ENCODE measurements at regions not wholly inside any gene's neighbourhood (a gene's known extent, or its start where the extent isn't known, plus 50 kb on each side); places are given as distances from the start of the nearest gene placed in this dataset.
"Not testable (repeated sequence)": the region's sequence is repeated elsewhere in the genome, so short reads cannot be mapped to it uniquely, and the experiment has no call there.

DNA sequence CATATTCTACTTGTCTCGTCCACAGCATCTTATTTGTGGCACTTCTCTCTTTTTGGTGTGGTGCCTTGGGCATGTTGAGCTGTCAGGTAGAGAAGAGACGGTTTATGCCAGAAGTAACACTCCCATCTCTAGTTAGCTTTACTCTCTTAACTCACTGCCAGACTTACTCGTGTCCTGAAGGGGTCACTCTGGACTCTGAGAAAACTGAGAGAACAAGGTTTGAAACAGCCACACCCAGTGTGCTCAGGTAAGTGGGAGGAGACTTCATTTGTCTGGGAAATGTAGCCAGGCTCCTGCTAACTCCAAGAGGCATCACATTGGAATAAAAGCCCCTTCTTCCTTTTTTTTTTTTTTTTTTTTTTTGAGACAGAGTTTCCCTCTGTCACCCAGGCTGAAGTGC, 360.8 kb downstream of the QKI start:
- no peak for DNase-seq (ENCODE audit: low read depth in 2 of 3, low spot score in 2 of 3)

DNA sequence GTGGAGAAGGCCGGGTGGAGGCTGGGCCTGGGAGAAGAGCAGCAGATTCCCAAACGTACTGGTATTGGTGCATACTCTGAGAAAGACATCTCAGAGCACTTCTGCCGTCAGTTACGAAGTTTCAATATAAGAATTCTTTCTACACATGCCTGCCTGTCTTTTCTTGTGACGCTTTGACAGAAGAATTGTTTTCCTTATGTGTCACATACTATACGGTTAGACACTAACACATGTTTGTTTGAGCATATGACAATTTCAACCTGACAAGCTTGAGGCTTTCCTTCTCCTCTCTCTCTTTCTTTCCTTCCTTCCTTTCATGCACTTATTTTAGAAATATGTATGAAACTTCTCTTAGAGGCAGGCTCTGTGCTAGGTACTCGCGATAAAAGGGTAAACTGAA, 360.0 kb downstream of the QKI start:
- DNase-seq (ENCODE audit: low read depth in 2 of 3, low spot score in 2 of 3) = no peak

DNA sequence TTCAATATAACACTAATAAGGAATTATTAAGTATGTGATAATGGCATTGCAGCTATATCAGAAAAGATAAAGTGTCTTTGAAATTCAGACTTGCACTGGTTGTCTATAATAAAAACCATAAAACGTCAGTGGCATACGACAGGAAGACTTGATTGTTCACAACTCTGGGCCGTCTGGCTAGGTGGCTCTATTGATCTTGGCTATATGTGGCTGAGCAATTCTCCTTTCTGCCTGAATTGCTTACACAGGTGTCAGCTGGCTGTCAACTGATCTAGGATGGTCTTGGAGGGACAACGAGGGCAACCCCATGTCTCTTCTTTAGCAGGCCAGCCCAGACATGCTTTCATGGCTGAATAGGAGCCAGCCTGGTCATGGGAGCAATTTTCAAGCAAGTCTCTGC, 359.1 kb downstream of the QKI start:
- no peak for DNase-seq (ENCODE audit: low read depth in 2 of 3, low spot score in 2 of 3)

DNA sequence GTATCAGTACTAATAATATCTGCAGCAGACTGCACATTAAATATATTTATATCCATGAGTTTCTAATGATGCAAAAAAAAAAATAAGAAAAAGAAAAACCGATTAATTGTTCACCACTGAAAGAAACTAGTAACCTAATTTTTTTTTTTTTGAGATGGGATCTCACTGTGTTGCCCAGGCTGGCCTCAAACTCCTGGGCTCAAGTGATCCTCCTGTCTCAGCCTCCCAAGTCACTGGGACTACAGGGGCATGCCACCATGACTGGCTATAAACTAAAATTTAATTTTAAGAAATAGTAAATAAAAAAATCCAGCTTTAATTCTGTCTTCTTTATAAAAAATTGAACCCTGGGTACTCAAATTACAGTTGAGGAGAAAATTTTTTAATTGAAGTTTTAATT, 358.2 kb downstream of the QKI start:
- no peak for DNase-seq (ENCODE audit: low read depth in 2 of 3, low spot score in 2 of 3)

DNA sequence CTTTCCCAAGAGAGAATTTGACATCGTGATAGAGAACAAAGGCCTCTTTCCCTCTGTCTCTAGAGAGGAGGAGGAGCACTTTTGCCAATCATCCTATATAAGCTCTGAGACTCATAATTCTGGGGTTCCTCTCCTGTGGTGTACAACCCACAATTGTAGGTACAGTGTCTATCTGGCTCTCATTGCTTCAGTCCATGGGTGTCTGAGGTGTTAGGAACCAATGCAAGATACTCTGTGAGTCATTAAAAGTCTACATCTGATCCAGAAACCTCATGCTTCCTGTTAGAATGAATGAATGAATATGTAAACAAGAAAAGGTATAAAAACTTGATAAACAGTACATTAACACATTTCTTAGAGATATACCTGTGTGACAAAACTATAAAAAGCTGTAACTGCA, 356.7 kb downstream of the QKI start:
- DNase-seq (ENCODE audit: low read depth in 2 of 3, low spot score in 2 of 3) = no peak

DNA sequence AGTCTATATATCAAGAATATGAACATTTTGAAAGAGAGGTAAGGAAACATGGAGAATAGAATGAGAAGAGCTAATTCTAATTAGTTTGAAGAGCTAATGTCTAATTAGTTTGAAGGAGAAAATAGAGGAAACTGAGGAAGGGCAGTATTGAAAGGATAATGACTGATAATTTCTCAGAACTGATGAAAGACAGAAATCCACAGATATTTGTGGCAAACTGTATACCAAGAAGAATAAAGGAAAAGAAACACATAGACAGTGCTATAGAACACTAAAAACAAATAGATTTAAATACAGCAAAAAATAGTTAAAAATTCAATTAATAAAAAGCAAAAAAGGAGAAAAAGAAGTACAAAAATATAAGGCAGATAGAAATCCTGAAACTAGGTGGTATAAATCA, 354.4 kb downstream of the QKI start:
- DNase-seq (ENCODE audit: low read depth in 2 of 3, low spot score in 2 of 3) = no peak

DNA sequence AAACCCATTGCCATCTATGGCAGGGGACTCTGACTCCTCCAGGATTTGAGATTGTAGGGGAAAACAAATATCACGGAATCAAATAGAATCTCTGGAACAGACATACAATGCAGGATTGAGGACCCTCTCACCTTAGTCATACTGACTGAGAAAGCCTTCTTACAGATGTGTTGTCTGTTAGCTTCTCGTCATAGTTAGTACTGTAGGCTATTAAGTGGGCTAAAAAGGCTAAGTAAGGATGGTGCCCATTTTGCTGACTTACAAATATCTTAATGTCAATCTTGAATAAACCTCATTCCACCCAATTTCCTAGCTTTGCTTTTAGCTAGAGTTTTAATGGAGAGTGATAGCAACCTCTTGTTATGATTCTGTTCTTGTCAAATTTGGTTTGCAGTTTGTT, 352.4 kb downstream of the QKI start:
- no peak for DNase-seq (ENCODE audit: low read depth in 2 of 3, low spot score in 2 of 3)

DNA sequence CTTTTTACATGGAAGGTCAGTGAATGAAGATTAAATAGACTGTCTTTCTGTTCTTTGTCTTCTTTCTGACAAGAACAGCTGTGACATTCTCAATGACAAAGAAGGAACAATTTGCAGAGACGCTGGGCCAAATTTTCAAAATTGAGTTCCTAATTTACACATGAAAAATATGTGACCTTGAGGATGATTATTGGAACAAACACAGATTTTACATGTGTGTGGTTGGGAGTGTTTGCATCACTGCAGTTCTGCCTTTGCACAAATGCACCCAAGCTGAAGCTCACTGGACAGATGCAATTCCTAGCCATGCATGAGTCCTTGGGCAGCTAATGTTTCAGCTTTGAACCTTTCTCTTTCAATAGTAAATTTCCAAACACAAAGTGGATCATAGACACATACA, 350.8 kb downstream of the QKI start:
- no peak for DNase-seq (ENCODE audit: low read depth in 2 of 3, low spot score in 2 of 3)

DNA sequence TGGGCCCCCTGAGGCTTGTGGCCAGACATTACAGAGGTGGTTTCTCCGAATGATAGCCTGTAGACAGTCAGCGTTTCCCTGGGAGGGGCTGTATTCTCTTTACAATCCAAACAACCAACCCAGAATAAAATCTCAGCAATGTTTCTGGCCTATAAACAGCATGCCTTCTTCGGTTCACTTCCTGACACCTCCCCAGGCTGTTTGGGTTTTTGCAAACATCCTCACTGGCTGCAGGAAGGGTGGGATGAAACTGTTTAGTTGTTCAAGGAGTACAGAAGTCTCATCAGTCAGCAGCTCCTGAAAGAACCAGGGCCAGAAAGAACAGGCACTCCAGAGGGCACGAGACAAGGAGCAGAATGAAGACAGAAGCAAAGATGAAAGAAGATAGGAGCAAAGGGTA, 350.0 kb downstream of the QKI start:
- DNase-seq (ENCODE audit: low read depth in 2 of 3, low spot score in 2 of 3) = no peak

DNA sequence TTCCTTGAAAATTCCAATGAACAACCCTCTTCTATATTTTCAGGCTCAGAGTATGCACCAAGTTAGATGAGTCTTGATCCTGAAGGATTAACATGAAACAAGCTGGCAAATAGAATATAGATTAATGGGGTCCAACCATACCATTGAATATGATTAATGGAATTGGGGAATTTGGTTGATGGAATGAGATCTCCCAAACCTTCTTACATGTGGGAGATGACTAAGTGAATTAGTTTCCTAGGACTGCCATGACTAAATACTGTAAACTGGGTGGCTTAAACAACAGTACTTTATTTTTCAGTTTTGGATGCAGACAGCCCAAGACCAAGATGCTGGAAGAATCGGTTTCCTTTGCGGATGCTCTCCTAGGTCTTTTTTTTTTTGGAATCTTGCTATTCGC, 347.0 kb downstream of the QKI start:
- DNase-seq (ENCODE audit: low read depth in 2 of 3, low spot score in 2 of 3) = no peak

DNA sequence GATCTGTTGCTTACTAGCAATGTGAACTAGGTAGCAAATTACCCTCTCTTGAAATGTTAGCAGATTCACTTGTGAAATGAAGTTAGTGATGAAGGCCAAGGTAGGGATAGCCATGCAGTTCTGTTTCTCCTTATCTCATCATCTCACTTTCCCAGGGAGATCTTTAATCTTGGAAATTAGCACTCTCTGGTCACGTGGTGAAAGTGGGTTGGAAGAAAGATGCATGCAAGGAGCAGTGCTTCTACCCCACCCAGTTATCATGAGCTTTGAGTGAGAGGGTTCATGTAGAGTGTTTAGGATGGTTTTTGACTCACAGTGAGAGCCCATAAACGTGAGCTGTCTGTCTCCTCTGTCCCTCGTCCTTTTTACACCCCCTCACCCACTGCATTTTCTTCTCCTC, 346.3 kb downstream of the QKI start:
- no peak for DNase-seq (ENCODE audit: low read depth in 2 of 3, low spot score in 2 of 3)

DNA sequence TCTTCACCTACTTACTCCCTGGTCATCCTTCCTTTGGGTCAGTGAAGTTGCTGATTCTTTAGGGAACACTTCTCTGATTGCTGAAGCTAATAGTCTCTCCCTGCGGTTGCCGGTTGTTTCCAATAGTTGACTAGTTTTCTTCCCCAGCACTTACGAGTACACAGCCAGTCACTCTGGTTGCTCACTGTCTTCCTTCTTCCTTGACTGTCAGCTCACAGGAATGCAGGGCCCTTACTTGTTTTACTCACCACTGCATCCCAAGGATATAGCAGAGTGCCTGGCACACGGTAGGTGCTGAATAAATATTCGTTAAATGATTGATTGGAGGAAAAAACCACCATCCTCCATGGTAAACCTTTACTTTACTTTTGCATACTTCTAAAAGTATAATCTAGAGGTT, 345.0 kb downstream of the QKI start:
- DNase-seq (ENCODE audit: low read depth in 2 of 3, low spot score in 2 of 3) = no peak

DNA sequence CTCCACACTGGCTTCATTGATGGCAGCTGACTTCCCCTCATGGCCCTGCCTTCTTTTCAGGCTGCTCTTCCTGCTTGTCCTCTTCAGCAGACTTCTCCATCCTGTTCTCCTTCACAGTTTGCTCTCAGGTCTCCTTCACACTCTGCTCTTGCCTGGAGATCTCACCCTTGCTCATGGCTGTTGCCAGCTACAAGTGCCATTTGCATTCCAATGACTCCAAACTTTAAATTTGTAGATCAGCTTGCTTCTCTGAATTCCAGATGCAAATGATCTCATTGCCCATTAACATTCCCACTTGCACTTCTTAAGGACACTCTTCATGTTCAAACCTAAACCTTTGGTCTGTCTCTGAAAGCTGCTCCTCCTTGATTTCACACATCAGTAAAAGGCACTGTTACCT, 343.0 kb downstream of the QKI start:
- no peak for DNase-seq (ENCODE audit: low read depth in 2 of 3, low spot score in 2 of 3)

DNA sequence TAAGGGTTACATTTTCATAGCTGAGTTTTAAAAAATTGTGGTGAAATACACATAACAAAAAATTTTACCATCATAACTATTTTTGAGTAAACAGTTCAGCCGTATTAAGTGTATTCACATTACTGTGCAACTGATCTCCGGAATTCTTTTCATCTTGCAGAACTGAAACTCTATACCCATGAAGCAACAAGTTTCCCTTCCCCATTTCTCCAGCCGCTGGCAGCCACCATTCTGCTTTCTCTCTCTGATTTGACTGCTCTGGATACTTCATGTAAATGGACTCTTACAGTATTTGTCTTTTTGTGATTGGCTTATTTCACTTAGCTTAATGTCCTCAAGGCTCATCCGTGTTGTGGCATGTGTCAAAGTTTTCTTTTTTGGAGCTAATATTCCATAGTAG, 341.6 kb downstream of the QKI start:
- no peak for DNase-seq (ENCODE audit: low read depth in 2 of 3, low spot score in 2 of 3)

DNA sequence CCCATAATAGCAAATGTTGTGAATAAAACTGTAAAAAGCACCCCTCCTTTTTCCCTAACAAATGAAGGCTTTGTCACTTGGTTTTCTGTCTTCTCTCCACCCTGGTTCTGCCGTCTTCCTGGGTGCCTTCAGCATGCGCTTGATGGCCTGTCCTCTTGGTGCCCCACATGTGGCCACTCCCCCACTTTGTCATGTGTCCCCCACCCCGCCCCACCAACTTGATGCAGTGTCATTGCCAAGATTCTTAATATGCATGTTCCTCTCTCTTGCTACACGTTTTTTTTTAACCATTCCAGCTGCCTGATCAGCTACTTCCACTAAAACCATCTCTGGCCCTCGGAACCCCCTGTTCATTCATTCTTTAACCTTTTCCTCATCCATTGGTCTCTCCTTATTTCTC, 340.3 kb downstream of the QKI start:
- no peak for DNase-seq (ENCODE audit: low read depth in 2 of 3, low spot score in 2 of 3)

DNA sequence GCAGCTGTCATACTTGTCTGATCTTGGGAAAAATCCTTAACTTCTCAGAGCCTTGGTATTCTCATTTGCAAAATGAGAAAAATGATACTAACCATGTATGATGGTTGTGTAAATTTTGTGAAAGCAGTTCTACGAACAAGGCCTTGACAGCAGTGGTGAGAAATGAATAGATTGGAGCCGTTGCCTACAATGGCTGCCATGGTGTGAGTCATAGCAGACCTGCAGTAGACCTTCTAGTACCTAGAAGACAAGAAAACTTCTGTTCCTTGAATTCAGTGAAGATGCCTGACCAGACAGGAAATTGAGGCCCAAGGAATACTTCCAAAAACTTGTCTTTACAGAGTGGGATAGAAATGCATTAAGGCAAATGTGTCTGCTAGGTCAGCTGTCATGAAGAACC, 338.9 kb downstream of the QKI start:
- DNase-seq (ENCODE audit: low read depth in 2 of 3, low spot score in 2 of 3) = no peak

DNA sequence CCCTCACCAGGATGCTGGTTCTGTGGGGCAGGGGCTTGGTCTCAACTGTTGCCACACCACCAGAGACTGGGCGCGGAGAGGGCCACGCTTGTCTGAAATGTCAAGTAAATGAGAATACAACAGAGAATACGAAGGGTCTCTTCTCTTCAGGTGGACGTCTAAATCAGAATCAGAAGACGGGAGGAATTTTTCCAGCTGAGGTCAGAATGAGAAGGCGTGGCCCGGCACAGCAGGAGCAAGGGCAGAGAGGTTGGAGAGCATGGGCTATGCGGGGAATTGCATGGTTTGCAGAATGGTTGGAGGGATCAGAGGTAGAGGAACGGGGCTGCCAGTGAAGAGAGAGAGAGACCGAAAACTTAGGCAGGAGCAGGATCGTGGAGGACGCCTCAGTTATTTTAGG, 337.9 kb downstream of the QKI start:
- no peak for DNase-seq (ENCODE audit: low read depth in 2 of 3, low spot score in 2 of 3)

DNA sequence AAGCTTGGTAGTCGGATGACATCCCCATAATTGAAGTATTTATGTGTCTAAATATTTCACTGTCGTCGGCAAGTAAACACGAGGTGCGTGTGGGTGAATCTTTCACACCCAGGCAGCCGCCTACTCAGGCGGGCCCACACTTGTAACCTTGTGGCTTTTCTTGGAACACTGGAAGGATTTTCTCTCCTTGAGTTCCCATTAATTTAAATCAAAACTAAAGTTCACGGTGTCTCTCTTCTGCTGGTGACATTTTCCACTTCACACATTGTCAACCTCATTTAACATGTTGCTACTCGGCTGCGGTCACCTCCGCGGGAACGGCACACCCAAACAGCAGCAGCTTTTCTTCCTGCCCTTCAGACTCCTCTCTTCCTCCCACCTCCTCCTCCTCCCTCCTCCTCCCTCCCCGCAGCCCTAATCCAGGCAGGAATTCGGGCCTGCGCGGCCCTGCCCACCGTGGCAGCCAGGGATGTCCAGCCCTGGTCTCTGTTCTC, 336.6 kb downstream of the QKI start:
- peak in 1 of 3 donors; percentile 13 for DNase-seq (ENCODE audit: low read depth in 2 of 3, low spot score in 2 of 3)

DNA sequence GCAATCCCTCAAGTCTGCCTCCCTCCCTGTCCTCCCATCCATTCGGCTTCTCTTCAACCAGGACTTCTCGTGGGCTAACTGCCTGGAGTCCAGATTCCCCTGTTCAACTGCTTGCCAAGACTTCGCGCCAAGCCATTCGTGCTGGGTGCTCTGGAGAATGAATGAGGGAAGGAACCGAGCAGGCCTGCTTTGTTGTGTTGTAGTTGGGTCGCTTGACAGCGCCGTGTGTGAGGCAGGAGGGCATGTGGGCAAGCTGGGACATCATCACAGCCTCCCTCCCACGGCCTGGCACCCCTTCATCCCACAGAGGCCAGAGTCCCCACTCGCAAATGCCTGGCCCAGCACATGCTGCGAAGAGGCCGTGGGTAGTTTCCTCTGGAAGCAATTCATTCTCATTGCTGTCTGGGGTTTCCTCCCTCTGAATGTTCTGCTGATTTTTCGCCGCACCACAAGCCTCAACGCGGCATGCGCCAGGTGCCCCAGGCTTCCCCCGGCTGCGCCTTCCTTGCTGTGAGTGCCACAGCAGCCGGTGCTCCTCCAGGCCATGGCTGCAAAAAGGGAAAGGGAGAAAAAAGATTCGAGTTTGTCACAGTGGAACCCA, 336.0 kb downstream of the QKI start:
- DNase-seq (ENCODE audit: low read depth in 2 of 3, low spot score in 2 of 3) = peak in 2 of 3 donors; percentile 12 to 63

DNA sequence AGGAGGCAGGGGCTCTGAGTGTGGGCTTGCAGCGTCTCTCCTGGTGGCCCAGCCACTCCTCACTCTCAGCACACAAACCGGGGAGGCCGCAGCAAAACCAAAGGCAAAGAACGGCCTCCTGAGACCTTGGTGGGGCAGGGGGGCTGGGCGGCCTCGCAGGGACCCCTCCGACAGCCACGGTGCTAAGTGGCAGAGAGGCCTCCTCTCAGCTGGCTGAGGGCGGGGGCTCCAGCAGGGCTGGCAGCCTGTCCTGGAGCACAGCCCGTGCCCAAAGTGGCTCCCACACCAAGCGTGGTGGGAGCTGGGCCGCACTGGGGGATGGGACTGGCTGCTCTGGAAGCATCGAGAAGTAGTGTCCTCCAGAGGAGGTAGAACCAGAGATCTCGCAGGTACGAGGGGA, 334.4 kb downstream of the QKI start:
- DNase-seq (ENCODE audit: low read depth in 2 of 3, low spot score in 2 of 3) = no peak

DNA sequence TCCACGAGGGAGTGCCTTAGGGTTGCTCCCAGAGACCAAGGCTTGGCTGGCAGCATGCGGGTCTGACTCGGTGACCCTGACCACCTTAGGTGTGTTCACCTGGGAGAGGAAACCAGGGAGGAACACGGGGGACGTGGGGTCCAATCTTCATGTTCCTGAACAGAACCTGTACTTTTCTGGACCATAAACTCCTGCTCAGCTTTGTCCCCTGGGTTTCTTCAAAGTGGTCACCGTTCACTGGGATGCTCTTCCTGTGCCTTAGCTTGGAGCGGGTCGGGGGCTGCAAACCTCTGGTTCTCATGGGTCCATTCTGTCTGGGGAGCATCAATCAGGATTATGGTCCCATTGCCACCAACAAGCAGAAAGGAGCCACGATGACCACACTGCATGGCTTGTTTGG, 333.5 kb downstream of the QKI start:
- no peak for DNase-seq (ENCODE audit: low read depth in 2 of 3, low spot score in 2 of 3)

DNA sequence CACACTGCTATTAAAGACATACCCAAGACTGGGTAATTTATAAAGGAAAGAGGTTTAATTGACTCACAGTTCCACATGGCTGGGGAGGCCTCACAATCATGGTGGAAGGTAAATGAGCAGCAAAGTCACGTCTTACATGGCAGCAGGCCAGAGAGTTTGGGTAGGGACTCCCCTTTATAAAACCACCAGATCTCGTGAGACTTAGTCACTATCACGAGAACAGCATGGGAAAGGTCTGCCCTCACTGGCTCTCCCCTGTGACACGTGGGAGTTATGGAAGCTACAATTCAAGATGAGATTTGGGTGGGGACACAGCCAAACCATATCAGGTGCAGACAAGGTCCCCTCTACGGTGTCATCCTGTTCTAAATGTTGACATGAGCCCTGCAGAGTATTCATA, 332.5 kb downstream of the QKI start:
- not testable (repeated sequence) for DNase-seq (ENCODE audit: low read depth in 2 of 3, low spot score in 2 of 3)

All from hematopoietic multipotent progenitor cell (in vitro differentiated cells).